ENCODE measurements at regions not wholly inside any gene's neighbourhood (a gene's known extent, or its start where the extent isn't known, plus 50 kb on each side); places are given as distances from the start of the nearest gene placed in this dataset.

GRCh38 chr11:19430346-19430745 is 189.6 kb upstream of the E2F8 start:
- no peak for DNase-seq (ENCODE audit: low read depth in 2 of 2)
- H3K4me3 ChIP-seq (replicated peaks in 1 of 2; ENCODE audit: low read depth in 2 of 2, low read length in 2 of 2) = no peak overlapping the region
- TF ChIP-seq CTCF (IDR thresholded peaks at IDR 0.05; ENCODE audit: low read depth, low read length) = no peak

GRCh38 chr11:19429108-19429760 is 188.5 kb upstream of the E2F8 start:
- DNase-seq (ENCODE audit: low read depth in 2 of 2) = no peak
- no peak for TF ChIP-seq CTCF (IDR thresholded peaks at IDR 0.05; ENCODE audit: low read depth, low read length)
- H3K4me3 ChIP-seq (replicated peaks in 1 of 2; ENCODE audit: low read depth in 2 of 2, low read length in 2 of 2) = no peak overlapping the region

- peak; percentile 12 for TF ChIP-seq CTCF (IDR thresholded peaks at IDR 0.05; ENCODE audit: low read depth, low read length)
- H3K4me3 ChIP-seq (replicated peaks in 1 of 2; ENCODE audit: low read depth in 2 of 2, low read length in 2 of 2) = no peak overlapping the region
- DNase-seq (ENCODE audit: low read depth in 2 of 2) = peak in 1 of 2 donors; percentile 43
These were observed 187.7 kb upstream of the E2F8 start for GRCh38 chr11:19428206-19429002.

GRCh38 chr11:19426756-19427403 is 186.1 kb upstream of the E2F8 start:
- no peak for DNase-seq (ENCODE audit: low read depth in 2 of 2)
- H3K4me3 ChIP-seq (replicated peaks in 1 of 2; ENCODE audit: low read depth in 2 of 2, low read length in 2 of 2) = no peak overlapping the region
- no peak for TF ChIP-seq CTCF (IDR thresholded peaks at IDR 0.05; ENCODE audit: low read depth, low read length)

- no peak for TF ChIP-seq CTCF (IDR thresholded peaks at IDR 0.05; ENCODE audit: low read depth, low read length)
- no peak overlapping the region for H3K4me3 ChIP-seq (replicated peaks in 1 of 2; ENCODE audit: low read depth in 2 of 2, low read length in 2 of 2)
- DNase-seq (ENCODE audit: low read depth in 2 of 2) = no peak
These were observed 185.4 kb upstream of the E2F8 start for GRCh38 chr11:19426011-19426755.

GRCh38 chr11:19422276-19422675 is 181.5 kb upstream of the E2F8 start:
- DNase-seq (ENCODE audit: low read depth in 2 of 2) = no peak

More at GRCh38 chr11:19422276-19422675, 181.5 kb upstream of the E2F8 start:
- TF ChIP-seq CTCF (IDR thresholded peaks at IDR 0.05; ENCODE audit: low read depth, low read length) = no peak
- no peak overlapping the region for H3K4me3 ChIP-seq (replicated peaks in 1 of 2; ENCODE audit: low read depth in 2 of 2, low read length in 2 of 2)
